Upper lobe of left lung (tissue), 4 donors: ENCODE measurements at regions not wholly inside any gene's neighbourhood (a gene's known extent, or its start where the extent isn't known, plus 50 kb on each side); places are given as distances from the start of the nearest gene placed in this dataset.

Source experiments
- CTCF ChIP-seq, 6 experiments: fragments of 450-650 bp in 4 of 6; fragments of 200-600 bp in 2 of 6; sonication (generic) in 2 of 6; IDR thresholded peaks; one replicate each; pipeline ENCODE4 v1.5.1; 2016 to 2019; ENCODE audit warnings: antibody characterized with exemption in 6 of 6
- POLR2A ChIP-seq, 4 donors: fragments of 450-650 bp; IDR thresholded peaks; one replicate each; pipeline ENCODE4 v1.5.1; 2016 to 2017; ENCODE audit warnings: antibody characterized with exemption in 4 of 4, mild to moderate bottlenecking in 2 of 4
- POLR2AphosphoS5 ChIP-seq, 2 donors: sonication (generic); formaldehyde crosslinking; IDR thresholded peaks; one replicate each; pipeline ENCODE4 v1.5.1; 2017; ENCODE audit warnings: antibody characterized with exemption in 2 of 2

GRCh38 chr7:80385508-80385907 lies 126.4 kb downstream of the GNAT3 start:
- no peak for TF ChIP-seq CTCF (IDR thresholded peaks at IDR 0.05)
- no peak for TF ChIP-seq POLR2A (IDR thresholded peaks at IDR 0.05)
- no peak for TF ChIP-seq POLR2AphosphoS5 (IDR thresholded peaks at IDR 0.05)
